MM.1S (cell line): ENCODE measurements at regions not wholly inside any gene's neighbourhood (a gene's known extent, or its start where the extent isn't known, plus 50 kb on each side); places are given as distances from the start of the nearest gene placed in this dataset.
"Not testable (repeated sequence)": the region's sequence is repeated elsewhere in the genome, so short reads cannot be mapped to it uniquely, and the experiment has no call there.

ENCODE experiments used
- DNase-seq: peaks from one replicate; pipeline ENCODE4 v3.0.0-alpha.2; 2015
- H2AFZ ChIP-seq: fragments of 300-600 bp; sonication (generic); 2 replicates; pipeline ENCODE4 v1.6.0; 2016; ENCODE audit warnings: antibody characterized with exemption, low read length
- H3F3A ChIP-seq: fragments of 300-600 bp; sonication (generic); 2 replicates; pipeline ENCODE4 v1.6.1; 2016; ENCODE audit warnings: mild to moderate bottlenecking, antibody characterized with exemption, low read length, moderate library complexity, mixed read lengths; ENCODE audit not compliant: insufficient read depth
- H3K27ac ChIP-seq: fragments of 300-600 bp; sonication (generic); 2 replicates; pipeline ENCODE4 v1.5.1; 2016; ENCODE audit warnings: mild to moderate bottlenecking, low read length
- H3K27me3 ChIP-seq: fragments of 300-600 bp; sonication (generic); replicated peaks from 2 replicates; pipeline ENCODE4 v1.6.0; 2016; ENCODE audit warnings: low read length; ENCODE audit not compliant: insufficient read depth
- H3K36me3 ChIP-seq: fragments of 300-600 bp; sonication (generic); replicated peaks from 2 replicates; pipeline ENCODE4 v1.6.1; 2016; ENCODE audit warnings: mild to moderate bottlenecking, low read length, mixed read lengths; ENCODE audit not compliant: insufficient read depth
- H3K4me1 ChIP-seq: fragments of 300-600 bp; sonication (generic); 2 replicates; pipeline ENCODE4 v1.6.1; 2016; ENCODE audit warnings: low read length, mixed read lengths
- H3K4me2 ChIP-seq: fragments of 300-600 bp; sonication (generic); 2 replicates; pipeline ENCODE4 v1.6.0; 2016; ENCODE audit warnings: low read depth, low read length
- H3K4me3 ChIP-seq: fragments of 300-600 bp; sonication (generic); 2 replicates; pipeline ENCODE4 v1.5.1; 2016; ENCODE audit warnings: low read length, mixed read lengths
- H3K79me2 ChIP-seq: fragments of 300-600 bp; sonication (generic); 2 replicates; pipeline ENCODE4 v1.6.1; 2016; ENCODE audit warnings: mixed run types, low read length, mixed read lengths
- H3K9ac ChIP-seq: fragments of 300-600 bp; sonication (generic); 2 replicates; pipeline ENCODE4 v1.6.1; 2016; ENCODE audit warnings: low read length, mixed read lengths
- H3K9me2 ChIP-seq: fragments of 300-600 bp; sonication (generic); replicated peaks from 2 replicates; pipeline ENCODE4 v1.6.1; 2016; ENCODE audit warnings: mild to moderate bottlenecking, low read length, mixed read lengths; ENCODE audit not compliant: insufficient read depth
- H3K9me3 ChIP-seq: fragments of 300-600 bp; sonication (generic); replicated peaks from 2 replicates; pipeline ENCODE4 v1.6.1; 2016; ENCODE audit warnings: mild to moderate bottlenecking, low read length, mixed read lengths; ENCODE audit not compliant: insufficient read depth
- H4K20me1 ChIP-seq: fragments of 300-600 bp; sonication (generic); 2 replicates; pipeline ENCODE4 v1.6.1; 2016; ENCODE audit warnings: mild to moderate bottlenecking, low read length, moderate library complexity, mixed read lengths; ENCODE audit not compliant: insufficient read depth
- EZH2 ChIP-seq: fragments of 300-600 bp; sonication (generic); optimal IDR thresholded peaks from 2 replicates; pipeline ENCODE3; 2017; ENCODE audit warnings: low read depth, mild to moderate bottlenecking, antibody characterized with exemption, low read length, mixed read lengths
- EZH2phosphoT487 ChIP-seq: fragments of 300-600 bp; sonication (generic); IDR thresholded peaks from 2 replicates; pipeline ENCODE4 v1.6.1; 2018; ENCODE audit warnings: antibody characterized with exemption, low read length
- TF ChIP-seq, protein P1 (sequence below): fragments of 300-600 bp; sonication (generic); IDR thresholded peaks from 2 replicates; pipeline ENCODE4 v1.5.1; 2016; ENCODE audit warnings: antibody characterized with exemption, low read length, mixed read lengths

GRCh38 chr20:58765780-58766179 lies 73.2 kb downstream of the NPEPL1 start:
- TF ChIP-seq, protein P1, sequence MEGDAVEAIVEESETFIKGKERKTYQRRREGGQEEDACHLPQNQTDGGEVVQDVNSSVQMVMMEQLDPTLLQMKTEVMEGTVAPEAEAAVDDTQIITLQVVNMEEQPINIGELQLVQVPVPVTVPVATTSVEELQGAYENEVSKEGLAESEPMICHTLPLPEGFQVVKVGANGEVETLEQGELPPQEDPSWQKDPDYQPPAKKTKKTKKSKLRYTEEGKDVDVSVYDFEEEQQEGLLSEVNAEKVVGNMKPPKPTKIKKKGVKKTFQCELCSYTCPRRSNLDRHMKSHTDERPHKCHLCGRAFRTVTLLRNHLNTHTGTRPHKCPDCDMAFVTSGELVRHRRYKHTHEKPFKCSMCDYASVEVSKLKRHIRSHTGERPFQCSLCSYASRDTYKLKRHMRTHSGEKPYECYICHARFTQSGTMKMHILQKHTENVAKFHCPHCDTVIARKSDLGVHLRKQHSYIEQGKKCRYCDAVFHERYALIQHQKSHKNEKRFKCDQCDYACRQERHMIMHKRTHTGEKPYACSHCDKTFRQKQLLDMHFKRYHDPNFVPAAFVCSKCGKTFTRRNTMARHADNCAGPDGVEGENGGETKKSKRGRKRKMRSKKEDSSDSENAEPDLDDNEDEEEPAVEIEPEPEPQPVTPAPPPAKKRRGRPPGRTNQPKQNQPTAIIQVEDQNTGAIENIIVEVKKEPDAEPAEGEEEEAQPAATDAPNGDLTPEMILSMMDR: no peak
- TF ChIP-seq EZH2 (no peak), EZH2phosphoT487 (no peak)
- Histone ChIP-seq H3K36me3 (no peaks in the 10 kb centered on the region), H3K9me3 (no peaks in the 10 kb centered on the region), H3F3A (no peaks in the 10 kb centered on the region), H3K79me2 (no peaks in the 10 kb centered on the region), H3K4me2 (no peak overlapping the region), H3K9me2 (no peaks in the 10 kb centered on the region), H3K4me1 (no peaks in the 10 kb centered on the region), H3K27ac (no peak overlapping the region), H2AFZ (no peak overlapping the region), H3K4me3 (no peak overlapping the region), H3K9ac (no peak overlapping the region), H4K20me1 (no peaks in the 10 kb centered on the region), H3K27me3 (peaks cover 97% of the 10 kb centered on the region)
- DNase-seq: no peak

- H4K20me1 ChIP-seq, H3K4me2 ChIP-seq, H3K9me3 ChIP-seq, H3K4me1 ChIP-seq, H3F3A ChIP-seq, H2AFZ ChIP-seq, H3K9ac ChIP-seq, H3K9me2 ChIP-seq, H3K27ac ChIP-seq, H3K79me2 ChIP-seq, DNase-seq, H3K36me3 ChIP-seq, H3K4me3 ChIP-seq: not testable (repeated sequence)
- peaks cover 95% of the 10 kb centered on the region for H3K27me3 ChIP-seq
Observed at GRCh38 chr20:58767817-58768216, 75.2 kb downstream of the NPEPL1 start.
